Neural progenitor cell (in vitro differentiated cells): ENCODE measurements at regions not wholly inside any gene's neighbourhood (a gene's known extent, or its start where the extent isn't known, plus 50 kb on each side); places are given as distances from the start of the nearest gene placed in this dataset.

Source experiments
- DNase-seq: peaks from one replicate; pipeline ENCODE4 v3.0.0-alpha.2; 2016; ENCODE audit warnings: low spot score
- H2AFZ ChIP-seq: fragments of 200-600 bp; sonication (generic); replicated peaks from 2 replicates; pipeline ENCODE4 v1.6.1; 2016; ENCODE audit warnings: antibody characterized with exemption
- H3F3A ChIP-seq: fragments of 200-600 bp; sonication (generic); 2 replicates; pipeline ENCODE4 v1.6.1; 2016; ENCODE audit warnings: antibody characterized with exemption, low read depth
- H3K27ac ChIP-seq: fragments of 200-600 bp; sonication (generic); 2 replicates; pipeline ENCODE4 v1.5.1; 2016; ENCODE audit warnings: mild to moderate bottlenecking
- H3K27me3 ChIP-seq: fragments of 200-600 bp; sonication (generic); 2 replicates; pipeline ENCODE4 v1.6.1; 2016; ENCODE audit warnings: mild to moderate bottlenecking, moderate library complexity
- H3K36me3 ChIP-seq: fragments of 200-600 bp; sonication (generic); 2 replicates; pipeline ENCODE4 v1.5.1; 2016
- H3K4me1 ChIP-seq: fragments of 200-600 bp; sonication (generic); 2 replicates; pipeline ENCODE4 v1.6.1; 2016; ENCODE audit warnings: mixed run types
- H3K4me2 ChIP-seq: fragments of 200-600 bp; sonication (generic); 2 replicates; pipeline ENCODE4 v1.6.1; 2016
- H3K4me3 ChIP-seq: fragments of 200-600 bp; sonication (generic); 2 replicates; pipeline ENCODE4 v1.5.1; 2016
- H3K79me2 ChIP-seq: fragments of 200-600 bp; sonication (generic); 2 replicates; pipeline ENCODE4 v1.6.1; 2016; ENCODE audit warnings: low read depth
- H3K9ac ChIP-seq: fragments of 200-600 bp; sonication (generic); 2 replicates; pipeline ENCODE4 v1.6.1; 2016
- H3K9me3 ChIP-seq: fragments of 200-600 bp; sonication (generic); 2 replicates; pipeline ENCODE4 v1.5.1; 2016; ENCODE audit warnings: low read depth
- H4K20me1 ChIP-seq: fragments of 200-600 bp; sonication (generic); 2 replicates; pipeline ENCODE4 v1.6.1; 2016; ENCODE audit warnings: low read depth
- H3K27ac Mint-ChIP-seq: 3 replicates; pipeline ENCODE4 v1.8.0; 2021; ENCODE audit warnings: mixed read lengths
- H3K27me3 Mint-ChIP-seq: 2 replicates; pipeline ENCODE4 v1.8.0; 2022; ENCODE audit warnings: low read depth, mild to moderate bottlenecking, inconsistent platforms, moderate library complexity, mixed read lengths; ENCODE audit not compliant: insufficient read depth
- H3K36me3 Mint-ChIP-seq: 3 replicates; pipeline ENCODE4 v1.8.0; 2021; ENCODE audit warnings: mixed read lengths
- H3K4me1 Mint-ChIP-seq: 3 replicates; pipeline ENCODE4 v1.8.0; 2021; ENCODE audit warnings: mixed read lengths
- H3K4me3 Mint-ChIP-seq: 3 replicates; pipeline ENCODE4 v1.8.0; 2021; ENCODE audit warnings: mild to moderate bottlenecking, moderate library complexity, mixed read lengths
- H3K9me3 Mint-ChIP-seq: 3 replicates; pipeline ENCODE4 v1.8.0; 2020; ENCODE audit warnings: mixed read lengths
- CTCF ChIP-seq: fragments of 200-600 bp; sonication (generic); IDR thresholded peaks from 2 replicates; pipeline ENCODE4 v1.5.1; 2017; ENCODE audit warnings: antibody characterized with exemption, mild to moderate bottlenecking
- EZH2 ChIP-seq: fragments of 200-600 bp; sonication (generic); IDR thresholded peaks from 2 replicates; pipeline ENCODE4 v1.6.1; 2017; ENCODE audit warnings: antibody characterized with exemption, mild to moderate bottlenecking, moderate library complexity
- EZH2phosphoT487 ChIP-seq: fragments of 200-600 bp; sonication (generic); IDR thresholded peaks from 2 replicates; pipeline ENCODE4 v1.6.1; 2017; ENCODE audit warnings: antibody characterized with exemption

GRCh38 chr18:57087644-57088376 lies 59.1 kb upstream of the BOD1L2 start:
- no peak for DNase-seq
- Histone ChIP-seq H3K9ac (no peak overlapping the region), H3K36me3 (no peaks in the 10 kb centered on the region), H3K79me2 (no peaks in the 10 kb centered on the region), H3K9me3 (no peaks in the 10 kb centered on the region), H3K4me2 (no peak overlapping the region), H3F3A (peaks cover 3% of the 10 kb centered on the region), H2AFZ (no peak overlapping the region), H3K4me1 (peaks cover 14% of the 10 kb centered on the region), H3K4me3 (no peak overlapping the region), H3K27ac (no peak overlapping the region), H3K27me3 (no peaks in the 10 kb centered on the region), H4K20me1 (no peaks in the 10 kb centered on the region)
- peaks cover 4% of the 10 kb centered on the region for H3K9me3 Mint-ChIP-seq
- no peaks in the 10 kb centered on the region for H3K36me3 Mint-ChIP-seq
- H3K27ac Mint-ChIP-seq, result no peak overlapping the region
- no peak overlapping the region for H3K4me3 Mint-ChIP-seq
- peaks cover 19% of the 10 kb centered on the region for H3K4me1 Mint-ChIP-seq
- H3K27me3 Mint-ChIP-seq, result peaks cover 4% of the 10 kb centered on the region
- no peak for TF ChIP-seq EZH2

GRCh38 chr18:57088883-57089282 lies 58.0 kb upstream of the BOD1L2 start:
- H3K4me1 ChIP-seq, result peaks cover 14% of the 10 kb centered on the region
- no peak overlapping the region for H3K4me2 ChIP-seq
- H3K4me1 Mint-ChIP-seq, result peaks cover 21% of the 10 kb centered on the region
- H3F3A ChIP-seq, result peaks cover 3% of the 10 kb centered on the region
- H3K4me3 ChIP-seq, result no peak overlapping the region
- no peak overlapping the region for H3K9ac ChIP-seq
- H3K4me3 Mint-ChIP-seq, result no peak overlapping the region
- H3K27me3 ChIP-seq, result no peaks in the 10 kb centered on the region
- peaks cover 1% of the 10 kb centered on the region for H3K9me3 Mint-ChIP-seq
- no peaks in the 10 kb centered on the region for H3K9me3 ChIP-seq
- no peak for TF ChIP-seq EZH2
- no peak for TF ChIP-seq EZH2phosphoT487
- no peak for TF ChIP-seq CTCF
- H4K20me1 ChIP-seq, result no peaks in the 10 kb centered on the region
- no peak overlapping the region for H2AFZ ChIP-seq
- peaks cover 7% of the 10 kb centered on the region for H3K27me3 Mint-ChIP-seq
- H3K79me2 ChIP-seq, result no peaks in the 10 kb centered on the region
- H3K36me3 Mint-ChIP-seq, result no peaks in the 10 kb centered on the region
- DNase-seq, result no peak
- no peaks in the 10 kb centered on the region for H3K36me3 ChIP-seq
- H3K27ac Mint-ChIP-seq, result no peak overlapping the region
- no peak overlapping the region for H3K27ac ChIP-seq

GRCh38 chr18:57089702-57090101 lies 57.2 kb upstream of the BOD1L2 start:
- no peak overlapping the region for H3K27ac Mint-ChIP-seq
- no peak overlapping the region for H2AFZ ChIP-seq

More at GRCh38 chr18:57089702-57090101, 57.2 kb upstream of the BOD1L2 start:
- no peaks in the 10 kb centered on the region for H3K36me3 Mint-ChIP-seq
- H4K20me1 ChIP-seq, result no peaks in the 10 kb centered on the region
- H3K4me3 ChIP-seq, result no peak overlapping the region
- no peaks in the 10 kb centered on the region for H3K27me3 ChIP-seq
- TF ChIP-seq EZH2phosphoT487, result no peak
- no peak for TF ChIP-seq EZH2
- no peak for TF ChIP-seq CTCF
- H3F3A ChIP-seq, result peaks cover 3% of the 10 kb centered on the region
- peaks cover 18% of the 10 kb centered on the region for H3K4me1 Mint-ChIP-seq
- H3K9me3 Mint-ChIP-seq, result no peaks in the 10 kb centered on the region
- H3K36me3 ChIP-seq, result no peaks in the 10 kb centered on the region
- peak overlapping the region; percentile 30 for H3K4me3 Mint-ChIP-seq
- no peak overlapping the region for H3K9ac ChIP-seq
- H3K4me1 ChIP-seq, result peaks cover 7% of the 10 kb centered on the region
- no peaks in the 10 kb centered on the region for H3K9me3 ChIP-seq
- no peaks in the 10 kb centered on the region for H3K79me2 ChIP-seq
- DNase-seq, result no peak
- peaks cover 10% of the 10 kb centered on the region for H3K27me3 Mint-ChIP-seq
- H3K4me2 ChIP-seq, result no peak overlapping the region
- H3K27ac ChIP-seq, result no peak overlapping the region
